ENCODE measurements at regions not wholly inside any gene's neighbourhood (a gene's known extent, or its start where the extent isn't known, plus 50 kb on each side); places are given as distances from the start of the nearest gene placed in this dataset.

GRCh38 chr12:63394983-63395382, 244.0 kb upstream of the AVPR1A start:
- H3K27ac ChIP-seq: no peak overlapping the region
- H3K4me3 ChIP-seq: no peak overlapping the region
- TF ChIP-seq, protein P1, sequence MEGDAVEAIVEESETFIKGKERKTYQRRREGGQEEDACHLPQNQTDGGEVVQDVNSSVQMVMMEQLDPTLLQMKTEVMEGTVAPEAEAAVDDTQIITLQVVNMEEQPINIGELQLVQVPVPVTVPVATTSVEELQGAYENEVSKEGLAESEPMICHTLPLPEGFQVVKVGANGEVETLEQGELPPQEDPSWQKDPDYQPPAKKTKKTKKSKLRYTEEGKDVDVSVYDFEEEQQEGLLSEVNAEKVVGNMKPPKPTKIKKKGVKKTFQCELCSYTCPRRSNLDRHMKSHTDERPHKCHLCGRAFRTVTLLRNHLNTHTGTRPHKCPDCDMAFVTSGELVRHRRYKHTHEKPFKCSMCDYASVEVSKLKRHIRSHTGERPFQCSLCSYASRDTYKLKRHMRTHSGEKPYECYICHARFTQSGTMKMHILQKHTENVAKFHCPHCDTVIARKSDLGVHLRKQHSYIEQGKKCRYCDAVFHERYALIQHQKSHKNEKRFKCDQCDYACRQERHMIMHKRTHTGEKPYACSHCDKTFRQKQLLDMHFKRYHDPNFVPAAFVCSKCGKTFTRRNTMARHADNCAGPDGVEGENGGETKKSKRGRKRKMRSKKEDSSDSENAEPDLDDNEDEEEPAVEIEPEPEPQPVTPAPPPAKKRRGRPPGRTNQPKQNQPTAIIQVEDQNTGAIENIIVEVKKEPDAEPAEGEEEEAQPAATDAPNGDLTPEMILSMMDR (IDR thresholded peaks at IDR 0.05): no peak
- DNase-seq (ENCODE audit: low spot score): no peak

DNA sequence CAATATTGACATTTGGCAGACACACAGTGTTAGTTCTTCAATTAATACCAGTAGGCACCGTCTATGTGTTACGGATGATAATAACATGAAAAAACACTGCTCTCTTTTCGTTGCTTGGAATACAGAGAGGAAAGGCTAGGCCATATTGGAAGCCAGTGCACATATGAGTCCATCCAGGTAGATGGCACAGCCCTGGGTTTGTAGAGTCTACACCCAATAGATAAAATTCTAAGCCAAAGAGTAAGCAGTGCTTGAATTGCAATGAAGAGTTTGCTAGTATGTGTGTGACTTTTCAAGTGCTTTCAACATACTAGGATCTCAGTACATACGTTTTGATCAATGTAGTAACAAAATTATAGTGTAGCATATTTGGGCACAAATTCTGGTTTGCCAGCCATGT, 243.3 kb upstream of the AVPR1A start:
- no peak overlapping the region for H3K27ac ChIP-seq
- DNase-seq (ENCODE audit: low spot score): no peak
- H3K4me3 ChIP-seq: no peak overlapping the region
- TF ChIP-seq, protein P1 (IDR thresholded peaks at IDR 0.05): no peak

DNA sequence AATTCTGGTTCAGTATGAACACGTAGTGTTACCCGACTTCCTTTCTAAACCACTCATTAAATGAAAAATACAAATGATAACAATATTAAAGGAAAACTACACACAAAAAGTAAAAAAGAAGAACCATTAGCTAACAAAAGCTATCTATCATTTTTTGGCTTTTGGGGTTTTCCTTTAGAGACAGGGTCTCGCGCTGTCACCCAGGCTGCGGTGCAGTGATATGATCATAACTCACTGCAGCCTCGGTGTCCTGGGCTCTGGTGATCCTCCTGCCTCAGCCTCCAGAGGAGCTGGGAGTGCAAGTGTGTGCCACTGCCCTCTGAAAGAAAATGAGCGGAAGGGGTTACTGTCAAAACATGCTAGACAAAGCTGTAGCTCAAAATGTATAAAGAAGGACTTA, 238.2 kb upstream of the AVPR1A start:
- H3K27ac ChIP-seq: no peak overlapping the region
- H3K4me3 ChIP-seq: no peak overlapping the region
- DNase-seq (ENCODE audit: low spot score): no peak
- TF ChIP-seq, protein P1 (IDR thresholded peaks at IDR 0.05): no peak

DNA sequence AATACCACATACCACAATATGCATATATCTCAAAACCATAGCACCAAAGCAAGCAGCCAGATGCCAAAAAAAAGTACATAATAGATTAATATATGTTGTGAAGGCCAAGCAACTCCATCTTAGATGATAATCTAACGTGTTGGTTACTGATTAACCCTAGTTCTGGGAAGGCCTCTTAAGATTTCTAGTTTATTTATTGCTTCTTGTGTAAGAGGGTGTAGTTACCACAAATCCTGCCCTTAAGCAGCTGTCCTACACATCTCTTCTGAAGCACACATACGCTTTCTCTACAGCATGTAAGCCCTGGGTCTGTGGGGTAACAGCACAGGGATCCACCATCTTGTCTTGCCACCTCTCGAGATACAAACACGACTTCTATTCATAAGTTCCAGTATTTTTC, 236.8 kb upstream of the AVPR1A start:
- Histone ChIP-seq H3K4me3 (no peak overlapping the region), H3K27ac (no peak overlapping the region)
- TF ChIP-seq, protein P1 (IDR thresholded peaks at IDR 0.05): no peak
- DNase-seq (ENCODE audit: low spot score): no peak

- no peak overlapping the region for H3K27ac ChIP-seq
- DNase-seq (ENCODE audit: low spot score): no peak
- TF ChIP-seq, protein P1 (IDR thresholded peaks at IDR 0.05): no peak
- H3K4me3 ChIP-seq: no peak overlapping the region
Observed at GRCh38 chr12:63382930-63383329, 231.9 kb upstream of the AVPR1A start.

DNA sequence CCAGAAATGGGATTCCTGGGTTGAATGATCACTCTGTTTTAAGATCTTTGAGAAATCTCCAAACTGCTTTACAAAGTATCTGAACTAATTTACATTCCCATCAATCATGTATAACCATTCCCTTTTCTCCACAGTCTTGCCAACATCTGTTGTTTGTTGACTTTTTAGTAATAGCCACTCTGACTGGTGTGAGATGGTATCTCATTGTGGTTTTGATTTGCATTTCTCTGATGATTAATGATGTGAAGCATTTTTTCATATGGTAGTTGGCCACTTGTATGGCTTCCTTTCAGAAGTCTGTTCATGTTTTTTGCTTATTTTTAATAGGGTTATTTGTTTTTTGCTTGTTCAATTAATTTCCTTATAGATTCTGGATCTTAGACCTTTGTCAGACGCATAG, 211.8 kb upstream of the AVPR1A start:
- Histone ChIP-seq H3K27ac (no peak overlapping the region), H3K4me3 (no peak overlapping the region)
- DNase-seq (ENCODE audit: low spot score): no peak
- TF ChIP-seq, protein P1 (IDR thresholded peaks at IDR 0.05): no peak

DNA sequence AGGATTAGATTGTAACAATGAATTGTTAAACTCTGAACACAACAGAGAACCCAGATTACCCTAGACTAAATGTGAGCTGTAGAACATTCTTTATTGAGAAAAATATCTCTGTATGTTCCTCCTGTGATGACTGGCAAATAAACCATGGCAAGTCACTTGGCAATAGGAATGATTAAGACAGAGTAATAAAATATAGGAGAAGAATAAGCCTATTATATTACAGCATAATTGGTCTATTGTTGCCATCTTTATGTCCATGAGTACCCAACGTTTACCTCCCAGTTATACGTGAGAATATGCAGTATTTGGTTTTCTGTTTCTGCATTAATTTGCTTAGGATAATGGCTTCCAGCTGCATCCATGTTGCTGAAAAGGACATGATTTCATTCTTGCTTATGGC, 211.2 kb upstream of the AVPR1A start:
- Histone ChIP-seq H3K27ac (no peak overlapping the region), H3K4me3 (no peak overlapping the region)
- no peak for DNase-seq (ENCODE audit: low spot score)
- TF ChIP-seq, protein P1 (IDR thresholded peaks at IDR 0.05): no peak
